ENCODE measurements at regions not wholly inside any gene's neighbourhood (a gene's known extent, or its start where the extent isn't known, plus 50 kb on each side); places are given as distances from the start of the nearest gene placed in this dataset.

- H3K4me1 ChIP-seq (ENCODE audit: control insufficient read depth, insufficient read depth, low read length), result no peaks in the 10 kb centered on the region
- H3K36me3 ChIP-seq (ENCODE audit: control insufficient read depth, insufficient read depth, low read length), result no peaks in the 10 kb centered on the region
- WGBS (ENCODE audit: insufficient coverage, insufficient read length), result no CpG with 5 or more reads among the region's 3 CpGs
- H3K27ac ChIP-seq (ENCODE audit: low read length), result no peak overlapping the region
- no peaks in the 10 kb centered on the region for H3K27me3 ChIP-seq (ENCODE audit: control insufficient read depth, insufficient read depth, low read length)
- DNase-seq (ENCODE audit: low read depth, low spot score), result no peak
- no peak overlapping the region for H3K4me3 ChIP-seq (ENCODE audit: low read length)
- H3K9me3 ChIP-seq (ENCODE audit: control insufficient read depth, insufficient read depth, low read length), result no peaks in the 10 kb centered on the region
These were observed 283.3 kb downstream of the ATP23 start for GRCh38 chr12:58224536-58225105.

GRCh38 chr12:58225203-58225877 lies 284.0 kb downstream of the ATP23 start:
- no peak overlapping the region for H3K27ac ChIP-seq (ENCODE audit: low read length)
- no peaks in the 10 kb centered on the region for H3K36me3 ChIP-seq (ENCODE audit: control insufficient read depth, insufficient read depth, low read length)
- no peak for DNase-seq (ENCODE audit: low read depth, low spot score)
- H3K9me3 ChIP-seq (ENCODE audit: control insufficient read depth, insufficient read depth, low read length), result no peaks in the 10 kb centered on the region
- H3K4me3 ChIP-seq (ENCODE audit: low read length), result no peak overlapping the region
- no peaks in the 10 kb centered on the region for H3K4me1 ChIP-seq (ENCODE audit: control insufficient read depth, insufficient read depth, low read length)
- H3K27me3 ChIP-seq (ENCODE audit: control insufficient read depth, insufficient read depth, low read length), result no peaks in the 10 kb centered on the region

GRCh38 chr12:58233886-58234285 lies 292.5 kb downstream of the ATP23 start:
- H3K27me3 ChIP-seq (ENCODE audit: control insufficient read depth, insufficient read depth, low read length), result no peaks in the 10 kb centered on the region
- DNase-seq (ENCODE audit: low read depth, low spot score), result no peak
- WGBS (ENCODE audit: insufficient coverage, insufficient read length), result no CpG with 5 or more reads among the region's 2 CpGs
- no peak overlapping the region for H3K4me3 ChIP-seq (ENCODE audit: low read length)
- no peaks in the 10 kb centered on the region for H3K36me3 ChIP-seq (ENCODE audit: control insufficient read depth, insufficient read depth, low read length)
- no peaks in the 10 kb centered on the region for H3K9me3 ChIP-seq (ENCODE audit: control insufficient read depth, insufficient read depth, low read length)
- no peak overlapping the region for H3K27ac ChIP-seq (ENCODE audit: low read length)
- H3K4me1 ChIP-seq (ENCODE audit: control insufficient read depth, insufficient read depth, low read length), result no peaks in the 10 kb centered on the region

- WGBS (ENCODE audit: insufficient coverage, insufficient read length), result no CpG with 5 or more reads among the region's 3 CpGs
- no peak overlapping the region for H3K27ac ChIP-seq (ENCODE audit: low read length)
- no peaks in the 10 kb centered on the region for H3K27me3 ChIP-seq (ENCODE audit: control insufficient read depth, insufficient read depth, low read length)
- no peak for DNase-seq (ENCODE audit: low read depth, low spot score)
- no peaks in the 10 kb centered on the region for H3K36me3 ChIP-seq (ENCODE audit: control insufficient read depth, insufficient read depth, low read length)
- no peak overlapping the region for H3K4me3 ChIP-seq (ENCODE audit: low read length)
- H3K9me3 ChIP-seq (ENCODE audit: control insufficient read depth, insufficient read depth, low read length), result no peaks in the 10 kb centered on the region
- H3K4me1 ChIP-seq (ENCODE audit: control insufficient read depth, insufficient read depth, low read length), result no peaks in the 10 kb centered on the region
These were observed 297.0 kb downstream of the ATP23 start for GRCh38 chr12:58238411-58238810.

GRCh38 chr12:58241099-58241498 lies 299.7 kb downstream of the ATP23 start:
- no peak for DNase-seq (ENCODE audit: low read depth, low spot score)
- H3K27me3 ChIP-seq (ENCODE audit: control insufficient read depth, insufficient read depth, low read length), result no peaks in the 10 kb centered on the region
- no CpG with 5 or more reads among the region's 5 CpGs for WGBS (ENCODE audit: insufficient coverage, insufficient read length)
- H3K36me3 ChIP-seq (ENCODE audit: control insufficient read depth, insufficient read depth, low read length), result no peaks in the 10 kb centered on the region
- H3K27ac ChIP-seq (ENCODE audit: low read length), result no peak overlapping the region
- H3K9me3 ChIP-seq (ENCODE audit: control insufficient read depth, insufficient read depth, low read length), result no peaks in the 10 kb centered on the region
- H3K4me3 ChIP-seq (ENCODE audit: low read length), result no peak overlapping the region
- no peaks in the 10 kb centered on the region for H3K4me1 ChIP-seq (ENCODE audit: control insufficient read depth, insufficient read depth, low read length)

GRCh38 chr12:58242796-58243630 lies 301.6 kb downstream of the ATP23 start:
- WGBS (ENCODE audit: insufficient coverage, insufficient read length), result no CpG with 5 or more reads among the region's 4 CpGs
- no peak for DNase-seq (ENCODE audit: low read depth, low spot score)

GRCh38 chr12:58247633-58248032 lies 306.3 kb downstream of the ATP23 start:
- no peaks in the 10 kb centered on the region for H3K36me3 ChIP-seq (ENCODE audit: control insufficient read depth, insufficient read depth, low read length)
- H3K4me1 ChIP-seq (ENCODE audit: control insufficient read depth, insufficient read depth, low read length), result no peaks in the 10 kb centered on the region
- H3K4me3 ChIP-seq (ENCODE audit: low read length), result no peak overlapping the region
- no peaks in the 10 kb centered on the region for H3K27me3 ChIP-seq (ENCODE audit: control insufficient read depth, insufficient read depth, low read length)
- no peaks in the 10 kb centered on the region for H3K9me3 ChIP-seq (ENCODE audit: control insufficient read depth, insufficient read depth, low read length)
- WGBS (ENCODE audit: insufficient coverage, insufficient read length), result no CpG with 5 or more reads among the region's 4 CpGs
- no peak for DNase-seq (ENCODE audit: low read depth, low spot score)
- no peak overlapping the region for H3K27ac ChIP-seq (ENCODE audit: low read length)

More at GRCh38 chr12:58242796-58243630, 301.6 kb downstream of the ATP23 start:
- no peaks in the 10 kb centered on the region for H3K27me3 ChIP-seq (ENCODE audit: control insufficient read depth, insufficient read depth, low read length)
- H3K4me3 ChIP-seq (ENCODE audit: low read length), result no peak overlapping the region
- no peaks in the 10 kb centered on the region for H3K4me1 ChIP-seq (ENCODE audit: control insufficient read depth, insufficient read depth, low read length)
- no peak overlapping the region for H3K27ac ChIP-seq (ENCODE audit: low read length)
- H3K36me3 ChIP-seq (ENCODE audit: control insufficient read depth, insufficient read depth, low read length), result no peaks in the 10 kb centered on the region
- H3K9me3 ChIP-seq (ENCODE audit: control insufficient read depth, insufficient read depth, low read length), result no peaks in the 10 kb centered on the region

GRCh38 chr12:58248599-58248998 lies 307.2 kb downstream of the ATP23 start:
- DNase-seq (ENCODE audit: low read depth, low spot score), result no peak
- H3K27ac ChIP-seq (ENCODE audit: low read length), result no peak overlapping the region
- no peak overlapping the region for H3K4me3 ChIP-seq (ENCODE audit: low read length)
- no peaks in the 10 kb centered on the region for H3K4me1 ChIP-seq (ENCODE audit: control insufficient read depth, insufficient read depth, low read length)
- no peaks in the 10 kb centered on the region for H3K9me3 ChIP-seq (ENCODE audit: control insufficient read depth, insufficient read depth, low read length)
- WGBS (ENCODE audit: insufficient coverage, insufficient read length), result no CpG with 5 or more reads among the region's 3 CpGs
- no peaks in the 10 kb centered on the region for H3K27me3 ChIP-seq (ENCODE audit: control insufficient read depth, insufficient read depth, low read length)
- no peaks in the 10 kb centered on the region for H3K36me3 ChIP-seq (ENCODE audit: control insufficient read depth, insufficient read depth, low read length)

- H3K36me3 ChIP-seq (ENCODE audit: control insufficient read depth, insufficient read depth, low read length), result no peaks in the 10 kb centered on the region
- H3K9me3 ChIP-seq (ENCODE audit: control insufficient read depth, insufficient read depth, low read length), result no peaks in the 10 kb centered on the region
- WGBS (ENCODE audit: insufficient coverage, insufficient read length), result no CpG with 5 or more reads among the region's 2 CpGs
- DNase-seq (ENCODE audit: low read depth, low spot score), result no peak
- no peaks in the 10 kb centered on the region for H3K4me1 ChIP-seq (ENCODE audit: control insufficient read depth, insufficient read depth, low read length)
- H3K27ac ChIP-seq (ENCODE audit: low read length), result no peak overlapping the region
- no peaks in the 10 kb centered on the region for H3K27me3 ChIP-seq (ENCODE audit: control insufficient read depth, insufficient read depth, low read length)
- H3K4me3 ChIP-seq (ENCODE audit: low read length), result no peak overlapping the region
These were observed 308.2 kb downstream of the ATP23 start for GRCh38 chr12:58249610-58250009.

- no peak overlapping the region for H3K4me3 ChIP-seq (ENCODE audit: low read length)
- H3K4me1 ChIP-seq (ENCODE audit: control insufficient read depth, insufficient read depth, low read length), result no peaks in the 10 kb centered on the region
- H3K27me3 ChIP-seq (ENCODE audit: control insufficient read depth, insufficient read depth, low read length), result no peaks in the 10 kb centered on the region
- no peaks in the 10 kb centered on the region for H3K9me3 ChIP-seq (ENCODE audit: control insufficient read depth, insufficient read depth, low read length)
- H3K36me3 ChIP-seq (ENCODE audit: control insufficient read depth, insufficient read depth, low read length), result no peaks in the 10 kb centered on the region
- no CpG with 5 or more reads among the region's 5 CpGs for WGBS (ENCODE audit: insufficient coverage, insufficient read length)
- no peak for DNase-seq (ENCODE audit: low read depth, low spot score)
- no peak overlapping the region for H3K27ac ChIP-seq (ENCODE audit: low read length)
These were observed 308.7 kb downstream of the ATP23 start for GRCh38 chr12:58250077-58250476.
